PC-9 (cell line): ENCODE measurements at regions not wholly inside any gene's neighbourhood (a gene's known extent, or its start where the extent isn't known, plus 50 kb on each side); places are given as distances from the start of the nearest gene placed in this dataset.

Experiments
- CTCF ChIP-seq: fragments of 200-600 bp; sonication (generic); conservative IDR thresholded peaks from 2 replicates; pipeline ENCODE4 v1.6.1; 2017; ENCODE audit warnings: mixed run types, antibody characterized with exemption, mild to moderate bottlenecking, moderate library complexity
- EZH2 ChIP-seq: fragments of 200-600 bp; sonication (generic); IDR thresholded peaks from 2 replicates; pipeline ENCODE4 v1.8.0; 2017; ENCODE audit warnings: antibody characterized with exemption, low read depth

- TF ChIP-seq EZH2 (no peak), CTCF (no peak)
Observed at GRCh38 chr5:89377767-89378455, 494.9 kb upstream of the MEF2C start.
